ENCODE measurements at regions not wholly inside any gene's neighbourhood (a gene's known extent, or its start where the extent isn't known, plus 50 kb on each side); places are given as distances from the start of the nearest gene placed in this dataset.

DNA sequence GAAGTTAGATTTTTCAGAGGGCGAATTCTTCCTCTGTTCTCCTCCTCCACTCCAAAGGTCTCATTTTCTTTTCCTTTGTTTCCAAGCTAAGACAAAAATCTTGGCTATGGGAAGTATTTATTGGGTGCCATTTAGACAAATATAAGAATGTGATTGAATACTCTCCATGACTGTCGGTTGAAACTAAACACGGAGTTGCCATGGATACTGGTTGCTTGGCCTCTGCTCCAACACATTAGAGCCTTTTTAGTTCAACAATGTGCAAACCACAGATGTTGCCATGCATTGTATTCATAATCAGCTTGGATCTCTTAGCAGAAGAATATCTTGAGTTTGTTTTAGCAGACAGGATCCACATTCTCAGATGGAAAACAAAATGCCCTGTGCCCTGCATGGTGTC, 366.5 kb upstream of the LCORL start:
- no peak overlapping the region for H3K4me2 ChIP-seq (ENCODE audit: control insufficient read depth, insufficient read depth)
- POLR2A ChIA-PET: no interaction called here
- no peaks in the 10 kb centered on the region for H3K79me2 ChIP-seq (ENCODE audit: control insufficient read depth, insufficient read depth, low read length)
- no peaks in the 10 kb centered on the region for H3K9me3 ChIP-seq (replicated peaks; ENCODE audit: control insufficient read depth, insufficient read depth, low read length)
- no peak overlapping the region for H2AFZ ChIP-seq (ENCODE audit: control insufficient read depth, low read depth, low read length)
- BruUV-seq (replicated peaks): no TSS peak
- no peaks in the 10 kb centered on the region for H3K36me3 ChIP-seq (ENCODE audit: control insufficient read depth in 2 of 2, insufficient read depth in 2 of 2, low read length in 1 of 2)
- H3K27ac ChIP-seq (ENCODE audit: control insufficient read depth, insufficient read depth): no peak overlapping the region
- no peaks in the 10 kb centered on the region for H4K20me1 ChIP-seq (ENCODE audit: control insufficient read depth, insufficient read depth)
- ATAC-seq (no peak), DNase-seq (ENCODE audit: low read depth, low spot score) (no peak), FAIRE-seq (no peak)
- RAD21 ChIA-PET (ENCODE audit: unreplicated experiment): no interaction called here
- no peaks in the 10 kb centered on the region for H3K27me3 ChIP-seq (replicated peaks in 1 of 2; ENCODE audit: control insufficient read depth in 2 of 2, insufficient read depth in 2 of 2, low read length in 1 of 2)
- no peak overlapping the region for H3K9ac ChIP-seq (ENCODE audit: control insufficient read depth, insufficient read depth, low read length)
- no peaks in the 10 kb centered on the region for H3K4me1 ChIP-seq (ENCODE audit: control insufficient read depth, insufficient read depth, low read length)
- in situ Hi-C loops (cut with MboI): no loop called here
- H3K4me3 ChIP-seq: no peak overlapping the region
- SMC1A ChIA-PET (ENCODE audit: uncharacterized antibody, unreplicated experiment): no interaction called here
- TF ChIP-seq NR2F1 (conservative IDR thresholded peaks at IDR 0.05) (no peak), FOXK2 (IDR thresholded peaks at IDR 0.05) (no peak), POLR2A (IDR thresholded peaks at IDR 0.05; ENCODE audit: low read depth, low read length) (no peak), TCF12 (IDR thresholded peaks at IDR 0.05; ENCODE audit: low read depth, low read length) (no peak)
- TF ChIP-seq, protein P1, sequence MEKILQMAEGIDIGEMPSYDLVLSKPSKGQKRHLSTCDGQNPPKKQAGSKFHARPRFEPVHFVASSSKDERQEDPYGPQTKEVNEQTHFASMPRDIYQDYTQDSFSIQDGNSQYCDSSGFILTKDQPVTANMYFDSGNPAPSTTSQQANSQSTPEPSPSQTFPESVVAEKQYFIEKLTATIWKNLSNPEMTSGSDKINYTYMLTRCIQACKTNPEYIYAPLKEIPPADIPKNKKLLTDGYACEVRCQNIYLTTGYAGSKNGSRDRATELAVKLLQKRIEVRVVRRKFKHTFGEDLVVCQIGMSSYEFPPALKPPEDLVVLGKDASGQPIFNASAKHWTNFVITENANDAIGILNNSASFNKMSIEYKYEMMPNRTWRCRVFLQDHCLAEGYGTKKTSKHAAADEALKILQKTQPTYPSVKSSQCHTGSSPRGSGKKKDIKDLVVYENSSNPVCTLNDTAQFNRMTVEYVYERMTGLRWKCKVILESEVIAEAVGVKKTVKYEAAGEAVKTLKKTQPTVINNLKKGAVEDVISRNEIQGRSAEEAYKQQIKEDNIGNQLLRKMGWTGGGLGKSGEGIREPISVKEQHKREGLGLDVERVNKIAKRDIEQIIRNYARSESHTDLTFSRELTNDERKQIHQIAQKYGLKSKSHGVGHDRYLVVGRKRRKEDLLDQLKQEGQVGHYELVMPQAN (conservative IDR thresholded peaks at IDR 0.05): no peak
- 3% methylated on average over 3 of the region's 3 CpGs for WGBS (ENCODE audit: insufficient coverage, insufficient replicate concordance, low lambda C conversion rate, missing lambda C conversion rate)
- intact Hi-C loops (cut with micrococcal nuclease; ENCODE audit: unreplicated experiment): no loop called here
- CTCF ChIA-PET: interaction anchor here (0.9 kb wide), 1 partner anchor 21 kb away, joined by 4 read pairs; no protein-coding TSS in a partner anchor

DNA sequence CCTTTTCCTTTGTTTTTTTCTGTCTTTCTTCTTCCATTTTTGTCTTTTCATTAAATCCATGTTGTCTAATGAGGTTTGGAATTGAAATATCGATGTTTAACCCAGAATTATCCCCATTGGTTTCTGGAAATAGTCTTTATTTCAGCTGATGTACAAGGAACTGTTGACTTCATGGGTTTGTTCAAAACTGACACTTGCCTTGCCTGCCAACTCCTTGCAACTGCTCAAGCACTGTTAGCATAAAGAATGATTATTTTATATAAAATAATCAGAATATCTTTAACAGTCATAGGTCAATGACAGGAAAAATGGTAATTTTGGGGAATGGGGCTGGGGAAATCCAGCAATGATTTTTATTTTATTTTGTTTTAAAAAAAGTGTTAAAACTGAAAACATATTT, 359.6 kb upstream of the LCORL start:
- in situ Hi-C loops (cut with MboI) (no loop called here), intact Hi-C loops (cut with micrococcal nuclease; ENCODE audit: unreplicated experiment) (no loop called here)
- Histone ChIP-seq H3K4me3 (no peak overlapping the region), H3K4me2 (ENCODE audit: control insufficient read depth, insufficient read depth) (no peak overlapping the region), H3K27me3 (replicated peaks in 1 of 2; ENCODE audit: control insufficient read depth in 2 of 2, insufficient read depth in 2 of 2, low read length in 1 of 2) (no peaks in the 10 kb centered on the region), H4K20me1 (ENCODE audit: control insufficient read depth, insufficient read depth) (no peaks in the 10 kb centered on the region), H3K36me3 (ENCODE audit: control insufficient read depth in 2 of 2, insufficient read depth in 2 of 2, low read length in 1 of 2) (no peaks in the 10 kb centered on the region), H3K9me3 (replicated peaks; ENCODE audit: control insufficient read depth, insufficient read depth, low read length) (no peaks in the 10 kb centered on the region), H3K79me2 (ENCODE audit: control insufficient read depth, insufficient read depth, low read length) (no peaks in the 10 kb centered on the region), H3K4me1 (ENCODE audit: control insufficient read depth, insufficient read depth, low read length) (no peaks in the 10 kb centered on the region), H3K9ac (ENCODE audit: control insufficient read depth, insufficient read depth, low read length) (no peak overlapping the region), H2AFZ (ENCODE audit: control insufficient read depth, low read depth, low read length) (no peak overlapping the region), H3K27ac (ENCODE audit: control insufficient read depth, insufficient read depth) (no peak overlapping the region)
- ChIA-PET CTCF (interaction anchor here (0.7 kb wide), 1 partner anchor 1889 kb away, joined by 3 read pairs; no protein-coding TSS in a partner anchor), RAD21 (ENCODE audit: unreplicated experiment) (no interaction called here), POLR2A (no interaction called here), SMC1A (ENCODE audit: uncharacterized antibody, unreplicated experiment) (no interaction called here)
- ATAC-seq (no peak), FAIRE-seq (no peak), DNase-seq (ENCODE audit: low read depth, low spot score) (no peak)
- WGBS (ENCODE audit: insufficient coverage, insufficient replicate concordance, low lambda C conversion rate, missing lambda C conversion rate): 0% methylated on average over 1 of the region's 1 CpG
- TF ChIP-seq, protein P2, sequence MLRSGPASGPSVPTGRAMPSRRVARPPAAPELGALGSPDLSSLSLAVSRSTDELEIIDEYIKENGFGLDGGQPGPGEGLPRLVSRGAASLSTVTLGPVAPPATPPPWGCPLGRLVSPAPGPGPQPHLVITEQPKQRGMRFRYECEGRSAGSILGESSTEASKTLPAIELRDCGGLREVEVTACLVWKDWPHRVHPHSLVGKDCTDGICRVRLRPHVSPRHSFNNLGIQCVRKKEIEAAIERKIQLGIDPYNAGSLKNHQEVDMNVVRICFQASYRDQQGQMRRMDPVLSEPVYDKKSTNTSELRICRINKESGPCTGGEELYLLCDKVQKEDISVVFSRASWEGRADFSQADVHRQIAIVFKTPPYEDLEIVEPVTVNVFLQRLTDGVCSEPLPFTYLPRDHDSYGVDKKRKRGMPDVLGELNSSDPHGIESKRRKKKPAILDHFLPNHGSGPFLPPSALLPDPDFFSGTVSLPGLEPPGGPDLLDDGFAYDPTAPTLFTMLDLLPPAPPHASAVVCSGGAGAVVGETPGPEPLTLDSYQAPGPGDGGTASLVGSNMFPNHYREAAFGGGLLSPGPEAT (IDR thresholded peaks at IDR 0.05; ENCODE audit: low read depth): no peak
- no TSS peak for BruUV-seq (replicated peaks)

Measured in GM12878 (cell line).